BJ (cell line): ENCODE measurements at regions not wholly inside any gene's neighbourhood (a gene's known extent, or its start where the extent isn't known, plus 50 kb on each side); places are given as distances from the start of the nearest gene placed in this dataset.

Experiments
- CTCF ChIA-PET: fragments of 350-600 bp; formaldehyde crosslinking; extraction: SDS; loops from one replicate; lab custom pipeline; 2021; ENCODE audit warnings: antibody characterized with exemption, inconsistent platforms; lab: Yijun Ruan, JAX
- POLR2A ChIA-PET: fragments of 300-600 bp; sonication (Branson Sonifier 250); formaldehyde crosslinking; extraction: SDS; loops from one replicate; lab custom pipeline; 2021; ENCODE audit warnings: antibody characterized with exemption; lab: Charles Lee
- DNase-seq: peaks from one replicate; pipeline ENCODE4 v3.0.0-alpha.2; 2011; ENCODE audit warnings: low read depth
- H3K27me3 ChIP-seq: 2 replicates; pipeline ENCODE4 v1.6.0; 2011; ENCODE audit warnings: low read length; ENCODE audit not compliant: control insufficient read depth, insufficient read depth
- H3K36me3 ChIP-seq: 2 replicates; pipeline ENCODE4 v1.5.1; 2011; ENCODE audit warnings: low read length; ENCODE audit not compliant: control insufficient read depth, insufficient read depth
- H3K4me3 ChIP-seq: 2 replicates; pipeline ENCODE4 v1.5.1; 2011; ENCODE audit warnings: low read depth, mild to moderate bottlenecking, control low read depth, low read length
- CTCF ChIP-seq: IDR thresholded peaks from 2 replicates; pipeline ENCODE4 v1.5.1; 2011; ENCODE audit warnings: low read depth, mild to moderate bottlenecking, control low read depth, inconsistent platforms, low read length, moderate library complexity; ENCODE audit not compliant: insufficient read depth

DNA sequence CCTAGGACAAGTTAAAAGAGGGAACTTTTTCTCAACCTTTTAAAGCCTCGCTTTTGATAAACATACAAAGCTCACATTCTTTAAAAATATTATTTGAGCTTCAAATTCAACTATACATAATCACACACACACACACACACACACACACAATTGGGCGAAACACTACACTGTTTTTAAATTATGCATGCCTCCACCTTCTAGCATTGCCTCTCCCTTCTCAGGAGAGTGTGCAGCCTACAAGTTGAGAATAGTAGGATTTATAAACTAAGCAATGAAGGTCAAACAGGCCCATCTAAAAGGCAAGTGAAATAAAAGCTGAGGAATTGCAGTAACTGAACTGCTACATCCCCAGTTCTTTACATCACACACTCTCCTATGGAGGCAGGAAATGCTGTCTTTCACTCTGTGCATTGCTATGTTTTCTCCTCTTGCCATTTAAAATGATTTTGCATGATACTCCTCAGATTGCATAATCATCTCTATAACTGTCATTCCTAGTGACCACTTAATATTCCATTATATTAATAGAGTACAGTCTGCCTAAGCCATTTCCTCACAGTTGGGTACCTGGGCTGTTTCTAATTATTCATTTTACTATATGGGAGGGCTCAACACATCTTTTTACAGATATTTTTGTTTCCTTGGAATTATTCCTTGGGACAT lies 92.5 kb upstream of the KCNE2 start:
- ChIA-PET POLR2A (no interaction called here), CTCF (interaction anchor here (1.1 kb wide), 1 partner anchor 77 kb away, joined by 5 read pairs; no protein-coding TSS in a partner anchor)
- DNase-seq: no peak
- 0 out of 2 replicates have a peak, but pooled peaks cover 1% of the 10 kb centered on the region for H3K27me3 ChIP-seq
- no peak for TF ChIP-seq CTCF
- H3K4me3 ChIP-seq: no peak overlapping the region
- no peaks in the 10 kb centered on the region for H3K36me3 ChIP-seq

GRCh38 chr21:34272321-34272720 lies 91.5 kb upstream of the KCNE2 start:
- ChIA-PET CTCF (interaction anchor here (1.0 kb wide), 1 partner anchor 80 kb away, joined by 3 read pairs; no protein-coding TSS in a partner anchor), POLR2A (interaction anchor here (0.7 kb wide), 1 partner anchor 12 kb away, joined by 3 read pairs; no protein-coding TSS in a partner anchor)
- Histone ChIP-seq H3K27me3 (0 out of 2 replicates have a peak, but pooled peaks cover 1% of the 10 kb centered on the region), H3K36me3 (no peaks in the 10 kb centered on the region), H3K4me3 (no peak overlapping the region)
- DNase-seq: no peak
- no peak for TF ChIP-seq CTCF

DNA sequence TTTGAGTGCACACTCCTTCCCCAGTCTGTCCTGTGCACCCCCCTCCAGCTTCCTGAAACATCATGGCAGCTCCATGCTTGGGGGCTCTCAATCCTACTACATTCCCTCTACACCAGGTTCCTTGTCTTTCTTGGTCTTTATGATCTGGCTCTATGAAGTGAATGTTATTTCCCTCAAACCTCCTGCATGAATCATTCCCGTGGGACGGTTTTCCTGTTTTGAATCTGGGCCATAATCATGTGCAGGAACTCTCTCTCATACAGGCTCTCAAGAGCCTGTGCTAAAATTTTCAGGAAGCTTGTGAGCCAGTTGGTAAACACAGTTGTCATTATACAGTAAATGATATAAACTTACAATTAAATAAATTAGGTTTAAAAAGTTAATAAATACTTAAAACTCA lies 89.8 kb upstream of the KCNE2 start:
- Histone ChIP-seq H3K4me3 (no peak overlapping the region), H3K36me3 (no peaks in the 10 kb centered on the region), H3K27me3 (0 out of 2 replicates have a peak, but pooled peaks cover 1% of the 10 kb centered on the region)
- ChIA-PET POLR2A (no interaction called here), CTCF (no interaction called here)
- no peak for TF ChIP-seq CTCF
- DNase-seq: no peak

DNA sequence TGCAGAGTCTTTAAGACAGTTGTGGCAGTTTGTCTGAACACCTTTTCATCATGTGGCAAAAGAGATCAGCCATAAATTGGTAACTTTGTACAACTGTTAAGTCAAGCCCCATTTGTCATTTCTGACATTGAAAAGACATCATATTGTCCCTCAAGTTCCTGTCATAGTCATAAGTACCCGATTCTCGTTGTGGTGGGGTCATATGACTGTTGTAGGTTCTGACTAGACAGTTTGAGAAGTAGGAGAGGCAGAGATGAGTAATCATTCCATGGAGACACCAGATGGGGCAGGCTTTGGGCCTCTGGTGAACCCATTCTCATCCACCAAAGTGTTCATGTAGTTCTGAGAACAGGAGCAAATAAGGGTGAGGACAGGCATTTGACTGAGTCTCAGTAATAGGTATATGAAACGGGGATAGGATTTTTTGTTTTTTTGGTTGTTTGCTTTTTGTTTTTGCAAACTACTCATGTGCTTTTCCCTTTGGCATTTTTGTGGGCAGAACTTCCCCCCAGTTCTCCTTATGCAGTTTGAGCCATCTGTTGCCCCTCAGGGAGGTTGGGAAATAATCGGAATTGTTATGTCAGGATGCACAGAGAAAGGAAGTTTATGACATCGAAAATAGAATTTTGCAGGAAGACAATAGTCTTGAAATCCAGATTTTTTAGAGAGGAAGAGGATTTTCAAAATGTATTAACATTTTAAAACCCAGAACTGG lies 86.9 kb upstream of the KCNE2 start:
- POLR2A ChIA-PET: no interaction called here
- no peak overlapping the region for H3K4me3 ChIP-seq
- no peaks in the 10 kb centered on the region for H3K36me3 ChIP-seq
- CTCF ChIA-PET: interaction anchor here (0.6 kb wide), 1 partner anchor 12 kb away, joined by 3 read pairs; no protein-coding TSS in a partner anchor
- H3K27me3 ChIP-seq: 0 out of 2 replicates have a peak, but pooled peaks cover 1% of the 10 kb centered on the region
- TF ChIP-seq CTCF: no peak
- DNase-seq: no peak

GRCh38 chr21:34278451-34278850 lies 85.4 kb upstream of the KCNE2 start:
- CTCF ChIA-PET: no interaction called here

More at GRCh38 chr21:34278451-34278850, 85.4 kb upstream of the KCNE2 start:
- H3K4me3 ChIP-seq: no peak overlapping the region
- H3K27me3 ChIP-seq: no peaks in the 10 kb centered on the region
- no peak for DNase-seq
- POLR2A ChIA-PET: no interaction called here
- TF ChIP-seq CTCF: no peak
- H3K36me3 ChIP-seq: no peaks in the 10 kb centered on the region
